Tibial nerve (tissue), 3 donors: ENCODE measurements at regions not wholly inside any gene's neighbourhood (a gene's known extent, or its start where the extent isn't known, plus 50 kb on each side); places are given as distances from the start of the nearest gene placed in this dataset.

Experiments used
- CTCF ChIP-seq, 5 experiments: fragments of 200-600 bp in 3 of 5; fragments of 450-650 bp in 2 of 5; sonication (generic) in 3 of 5; IDR thresholded peaks; one replicate each; pipeline ENCODE4 v1.5.1; 2016 to 2019; ENCODE audit warnings: antibody characterized with exemption in 5 of 5, mild to moderate bottlenecking in 3 of 5, moderate library complexity in 2 of 5
- POLR2A ChIP-seq, 2 donors: fragments of 450-650 bp; IDR thresholded peaks; one replicate each; pipeline ENCODE4 v1.6.1; 2017; ENCODE audit warnings: antibody characterized with exemption in 2 of 2, mild to moderate bottlenecking in 2 of 2, moderate library complexity in 2 of 2

GRCh38 chr1:192462616-192463015, 113.0 kb upstream of the RGS1 start:
- no peak for TF ChIP-seq CTCF (IDR thresholded peaks at IDR 0.05)
- TF ChIP-seq POLR2A (IDR thresholded peaks at IDR 0.05): no peak
